ENCODE measurements at regions not wholly inside any gene's neighbourhood (a gene's known extent, or its start where the extent isn't known, plus 50 kb on each side); places are given as distances from the start of the nearest gene placed in this dataset.

- H3K4me3 ChIP-seq (ENCODE audit: low read depth, low read length): no peak overlapping the region
- CTCF ChIA-PET: no interaction called here
- no peaks in the 10 kb centered on the region for H3K9me3 ChIP-seq (ENCODE audit: control insufficient read depth, insufficient read depth, low read depth, low read length)
- POLR2A ChIA-PET: interaction anchor here (1.1 kb wide), 1 partner anchor 20 kb away, joined by 3 read pairs; no protein-coding TSS in a partner anchor
- no peak overlapping the region for H3K27ac ChIP-seq (ENCODE audit: extremely low read depth, low read depth, low read length)
- TF ChIP-seq ZNF19 (tag by site-specific recombination; IDR thresholded peaks at IDR 0.05; ENCODE audit: low read depth) (no peak), ZSCAN4 (tag by site-specific recombination; IDR thresholded peaks at IDR 0.05) (no peak), ZNF660 (tag by site-specific recombination; IDR thresholded peaks at IDR 0.05) (no peak), ZNF2 (tag by site-specific recombination; IDR thresholded peaks at IDR 0.05) (no peak), ZSCAN16 (tag by site-specific recombination; IDR thresholded peaks at IDR 0.05) (no peak)
- no peaks in the 10 kb centered on the region; the same call in 1 of the 2 replicates for H3K4me1 ChIP-seq (ENCODE audit: control insufficient read depth, insufficient read depth, low read length)
- no peaks in the 10 kb centered on the region for H3K36me3 ChIP-seq (ENCODE audit: control insufficient read depth in 2 of 2, insufficient read depth in 1 of 2, low read length in 2 of 2)
Measured at GRCh38 chr13:103370790-103371189, 304.6 kb upstream of the SLC10A2 start.

- ChIA-PET POLR2A (interaction anchor here (0.5 kb wide), 1 partner anchor 44 kb away, joined by 3 read pairs; no protein-coding TSS in a partner anchor), CTCF (no interaction called here)
Measured at GRCh38 chr13:103358255-103358932, 292.2 kb upstream of the SLC10A2 start.

DNA sequence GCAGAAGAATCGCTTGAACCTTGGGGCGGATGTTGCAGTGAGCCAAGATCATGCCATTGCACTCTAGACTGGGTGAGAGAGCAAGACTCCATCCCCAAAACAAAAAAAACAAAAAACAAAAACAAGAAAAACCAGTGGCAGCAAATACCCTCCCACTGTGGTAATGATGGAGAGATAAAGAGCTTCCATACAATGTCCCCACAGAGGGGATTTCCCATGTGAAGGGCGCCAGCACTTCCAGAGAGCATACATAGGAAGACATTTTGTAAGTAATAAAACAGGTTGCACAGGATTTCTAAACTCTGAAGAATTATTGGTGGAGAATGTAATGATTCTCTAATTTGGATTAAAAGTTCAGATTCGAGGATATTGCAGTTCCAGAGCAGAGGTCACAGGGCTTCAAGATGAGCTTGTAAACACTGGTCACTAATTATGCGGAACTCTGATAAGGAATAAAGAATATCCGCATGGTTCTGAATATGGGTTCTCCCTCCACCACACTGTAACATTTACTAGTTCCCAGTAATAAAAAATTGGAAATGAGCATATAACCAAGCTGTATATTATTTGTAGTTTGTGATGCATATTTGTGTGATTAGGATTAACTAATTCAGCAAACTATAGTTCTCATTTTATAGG is 290.1 kb upstream of the SLC10A2 start:
- ChIA-PET CTCF (interaction anchor here (0.6 to 1.0 kb wide), 2 partner anchors 9 kb away, joined by 3 to 5 read pairs; no protein-coding TSS in a partner anchor), POLR2A (no interaction called here)
- no peak overlapping the region for H3K4me3 ChIP-seq (ENCODE audit: low read depth, low read length)
- TF ChIP-seq REPIN1 (tag by site-specific recombination; IDR thresholded peaks at IDR 0.05; ENCODE audit: low read depth) (no peak), SCRT2 (tag by site-specific recombination; IDR thresholded peaks at IDR 0.05) (no peak), PRDM1 (tag by site-specific recombination; IDR thresholded peaks at IDR 0.05) (no peak), HIC1 (tag by site-specific recombination; IDR thresholded peaks at IDR 0.05) (no peak), ZNF677 (tag by site-specific recombination; IDR thresholded peaks at IDR 0.05) (no peak), TRIM28 (IDR thresholded peaks at IDR 0.05; ENCODE audit: borderline replicate concordance, low read length) (no peak), ZNF202 (tag by site-specific recombination; IDR thresholded peaks at IDR 0.05; ENCODE audit: borderline replicate concordance) (no peak), ZSCAN5A (tag by site-specific recombination; IDR thresholded peaks at IDR 0.05) (no peak)

More at GRCh38 chr13:103358255-103358932, 292.2 kb upstream of the SLC10A2 start:
- Histone ChIP-seq H3K4me1 (ENCODE audit: control insufficient read depth, insufficient read depth, low read length) (no peaks in the 10 kb centered on the region), H3K4me3 (ENCODE audit: low read depth, low read length) (no peak overlapping the region), H3K36me3 (ENCODE audit: control insufficient read depth in 2 of 2, insufficient read depth in 1 of 2, low read length in 2 of 2) (no peaks in the 10 kb centered on the region), H3K9me3 (ENCODE audit: control insufficient read depth, insufficient read depth, low read depth, low read length) (no peaks in the 10 kb centered on the region), H3K27ac (ENCODE audit: extremely low read depth, low read depth, low read length) (no peak overlapping the region)
- TF ChIP-seq ZBTB8A (tag by site-specific recombination; IDR thresholded peaks at IDR 0.05) (no peak), ZNF138 (tag by site-specific recombination; IDR thresholded peaks at IDR 0.05; ENCODE audit: borderline replicate concordance) (no peak), ZSCAN18 (tag by site-specific recombination; IDR thresholded peaks at IDR 0.05) (no peak), ZNF416 (tag by site-specific recombination; IDR thresholded peaks at IDR 0.05) (no peak), ZNF549 (tag by site-specific recombination; IDR thresholded peaks at IDR 0.05) (no peak), ZBTB10 (tag by site-specific recombination; IDR thresholded peaks at IDR 0.05) (no peak), YY2 (tag by site-specific recombination; IDR thresholded peaks at IDR 0.05) (no peak), ZNF16 (tag by site-specific recombination; IDR thresholded peaks at IDR 0.05; ENCODE audit: low read depth) (no peak)

More for the DNA sequence above, 290.1 kb upstream of the SLC10A2 start:
- Histone ChIP-seq H3K9me3 (ENCODE audit: control insufficient read depth, insufficient read depth, low read depth, low read length) (no peaks in the 10 kb centered on the region), H3K4me1 (ENCODE audit: control insufficient read depth, insufficient read depth, low read length) (no peaks in the 10 kb centered on the region), H3K36me3 (ENCODE audit: control insufficient read depth in 2 of 2, insufficient read depth in 1 of 2, low read length in 2 of 2) (no peaks in the 10 kb centered on the region), H3K27ac (ENCODE audit: extremely low read depth, low read depth, low read length) (no peak overlapping the region)
